Neural cell (in vitro differentiated cells): ENCODE measurements at regions not wholly inside any gene's neighbourhood (a gene's known extent, or its start where the extent isn't known, plus 50 kb on each side); places are given as distances from the start of the nearest gene placed in this dataset.

Experiments used
- H2AFZ ChIP-seq: fragments of 200-600, 300-800 bp; sonication (generic), shearing (Covaris generic); 2 replicates; pipeline ENCODE4 v1.6.0; 2014; ENCODE audit warnings: low read depth, mild to moderate bottlenecking, antibody characterized with exemption, low read length, moderate library complexity
- H3F3A ChIP-seq: fragments of 200-600 bp; shearing (Covaris generic); 2 replicates; pipeline ENCODE4 v1.6.1; 2016; ENCODE audit warnings: mild to moderate bottlenecking, moderate library complexity, mixed read lengths, antibody characterized with exemption, low read length; ENCODE audit not compliant: insufficient read depth, poor library complexity, severe bottlenecking
- H3K27ac ChIP-seq: fragments of 200-600, 300-800 bp; sonication (generic), shearing (Covaris generic); 2 replicates; pipeline ENCODE4 v1.5.1; 2014; ENCODE audit warnings: mild to moderate bottlenecking, low read length, moderate library complexity
- H3K27me3 ChIP-seq: fragments of 300-800, 200-600 bp; sonication (generic), shearing (Covaris generic); 2 replicates; pipeline ENCODE4 v1.6.0; 2014; ENCODE audit warnings: mild to moderate bottlenecking, low read depth, low read length, moderate library complexity; ENCODE audit not compliant: insufficient read depth
- H3K36me3 ChIP-seq: fragments of 300-800, 200-600 bp; sonication (generic), shearing (Covaris generic); 2 replicates; pipeline ENCODE4 v1.5.1; 2014; ENCODE audit warnings: mild to moderate bottlenecking, antibody characterized with exemption, low read length, moderate library complexity; ENCODE audit not compliant: insufficient read depth
- H3K4me2 ChIP-seq: fragments of 300-800, 200-600 bp; sonication (generic), shearing (Covaris generic); 2 replicates; pipeline ENCODE4 v1.6.0; 2014; ENCODE audit warnings: mild to moderate bottlenecking, low read length
- H3K4me3 ChIP-seq: fragments of 300-800, 200-600 bp; sonication (generic), shearing (Covaris generic); 2 replicates; pipeline ENCODE4 v1.5.1; 2014; ENCODE audit warnings: mild to moderate bottlenecking, low read length, moderate library complexity
- H3K79me2 ChIP-seq: fragments of 200-600 bp; shearing (Covaris generic); replicated peaks from 2 replicates; pipeline ENCODE4 v1.6.0; 2014; ENCODE audit warnings: mild to moderate bottlenecking, low read length, moderate library complexity; ENCODE audit not compliant: insufficient read depth
- H3K9ac ChIP-seq: fragments of 300-800, 200-600 bp; sonication (generic), shearing (Covaris generic); 2 replicates; pipeline ENCODE4 v1.6.1; 2016; ENCODE audit warnings: mild to moderate bottlenecking, low read length, mixed read lengths
- H3K9me2 ChIP-seq: fragments of 200-600 bp; shearing (Covaris generic); 2 replicates; pipeline ENCODE4 v1.6.1; 2016; ENCODE audit warnings: mild to moderate bottlenecking, low read length, mixed read lengths; ENCODE audit not compliant: insufficient read depth
- H3K9me3 ChIP-seq: fragments of 200-600, 300-800 bp; sonication (generic), shearing (Covaris generic); 2 replicates; pipeline ENCODE4 v1.6.1; 2016; ENCODE audit warnings: mild to moderate bottlenecking, mixed run types, low read length, moderate library complexity, mixed read lengths
- H4K20me1 ChIP-seq: fragments of 200-600 bp; shearing (Covaris generic); 2 replicates; pipeline ENCODE4 v1.6.1; 2016; ENCODE audit warnings: mild to moderate bottlenecking, mixed run types; ENCODE audit not compliant: insufficient read depth
- CTCF ChIP-seq: fragments of 450-650 bp; IDR thresholded peaks from 2 replicates; pipeline ENCODE4 v1.5.1; 2014; ENCODE audit warnings: antibody characterized with exemption, mild to moderate bottlenecking, moderate library complexity; ENCODE audit not compliant: poor library complexity, severe bottlenecking
- EP300 ChIP-seq: fragments of 450-650 bp; conservative IDR thresholded peaks from 2 replicates; pipeline ENCODE4 v1.6.1; 2014; ENCODE audit warnings: antibody characterized with exemption, mild to moderate bottlenecking, moderate library complexity; ENCODE audit not compliant: poor library complexity, severe bottlenecking
- EZH2 ChIP-seq: fragments of 200-600, 300-800 bp; shearing (Covaris generic), sonication (generic); IDR thresholded peaks from 2 replicates; pipeline ENCODE4 v1.6.1; 2014; ENCODE audit warnings: antibody characterized with exemption, low read length, borderline replicate concordance, mild to moderate bottlenecking; ENCODE audit not compliant: insufficient read depth, poor library complexity, severe bottlenecking
- MXI1 ChIP-seq: fragments of 450-650 bp; conservative IDR thresholded peaks from 2 replicates; pipeline ENCODE4 v1.6.1; 2014; ENCODE audit warnings: antibody characterized with exemption, mild to moderate bottlenecking; ENCODE audit not compliant: poor library complexity, severe bottlenecking
- POLR2AphosphoS5 ChIP-seq: IDR thresholded peaks from 2 replicates; pipeline ENCODE4 v1.6.1; 2012
- RAD21 ChIP-seq: fragments of 450-650 bp; conservative IDR thresholded peaks from 2 replicates; pipeline ENCODE4 v1.6.1; 2014; ENCODE audit warnings: antibody characterized with exemption, mild to moderate bottlenecking, moderate library complexity
- REST ChIP-seq: IDR thresholded peaks from 2 replicates; pipeline ENCODE4 v1.6.1; 2012; ENCODE audit warnings: borderline replicate concordance
- SMC3 ChIP-seq: fragments of 450-650 bp; conservative IDR thresholded peaks from 2 replicates; pipeline ENCODE4 v1.6.1; 2014; ENCODE audit warnings: antibody characterized with exemption, mild to moderate bottlenecking, moderate library complexity; ENCODE audit not compliant: poor library complexity
- TAF1 ChIP-seq: IDR thresholded peaks from 2 replicates; pipeline ENCODE4 v1.6.1; 2012; ENCODE audit warnings: low read depth

- Histone ChIP-seq H3K27me3 (no peaks in the 10 kb centered on the region), H3K4me2 (no peak overlapping the region), H3K4me3 (no peak overlapping the region), H3K36me3 (no peaks in the 10 kb centered on the region), H3K9me2 (no peaks in the 10 kb centered on the region), H3K27ac (no peak overlapping the region), H3K9me3 (no peaks in the 10 kb centered on the region), H3K9ac (no peak overlapping the region), H3F3A (no peaks in the 10 kb centered on the region), H3K79me2 (no peaks in the 10 kb centered on the region), H4K20me1 (no peaks in the 10 kb centered on the region), H2AFZ (no peak overlapping the region)
- TF ChIP-seq MXI1 (no peak), EP300 (no peak), POLR2AphosphoS5 (no peak), CTCF (no peak)
Measured at GRCh38 chr2:41922177-41922576, 125.6 kb upstream of the PKDCC start.

- Histone ChIP-seq H3K79me2 (no peaks in the 10 kb centered on the region), H3K27ac (no peak overlapping the region), H3K4me3 (no peak overlapping the region), H2AFZ (no peak overlapping the region), H3K4me2 (no peak overlapping the region), H3K9me3 (no peaks in the 10 kb centered on the region), H3K9me2 (no peaks in the 10 kb centered on the region), H3K36me3 (no peaks in the 10 kb centered on the region), H3K27me3 (no peaks in the 10 kb centered on the region), H3K9ac (no peak overlapping the region), H3F3A (no peaks in the 10 kb centered on the region), H4K20me1 (no peaks in the 10 kb centered on the region)
- no peak for TF ChIP-seq TAF1
- TF ChIP-seq SMC3 = no peak
- no peak for TF ChIP-seq REST
- TF ChIP-seq CTCF = no peak
- TF ChIP-seq MXI1 = no peak
- no peak for TF ChIP-seq RAD21
- no peak for TF ChIP-seq EP300
- TF ChIP-seq EZH2 = no peak
- TF ChIP-seq POLR2AphosphoS5 = no peak
Measured at GRCh38 chr2:41923156-41923786, 124.5 kb upstream of the PKDCC start.
